GM12892 (cell line): ENCODE measurements at regions not wholly inside any gene's neighbourhood (a gene's known extent, or its start where the extent isn't known, plus 50 kb on each side); places are given as distances from the start of the nearest gene placed in this dataset.

Experiments
- POLR2A ChIP-seq: IDR thresholded peaks from 2 replicates; pipeline ENCODE4 v1.6.1; 2011; ENCODE audit warnings: low read depth, low read length, control low read depth
- TAF1 ChIP-seq: IDR thresholded peaks from 2 replicates; pipeline ENCODE4 v1.6.1; 2011; ENCODE audit warnings: low read depth, mild to moderate bottlenecking, control low read depth, low read length, borderline replicate concordance

DNA sequence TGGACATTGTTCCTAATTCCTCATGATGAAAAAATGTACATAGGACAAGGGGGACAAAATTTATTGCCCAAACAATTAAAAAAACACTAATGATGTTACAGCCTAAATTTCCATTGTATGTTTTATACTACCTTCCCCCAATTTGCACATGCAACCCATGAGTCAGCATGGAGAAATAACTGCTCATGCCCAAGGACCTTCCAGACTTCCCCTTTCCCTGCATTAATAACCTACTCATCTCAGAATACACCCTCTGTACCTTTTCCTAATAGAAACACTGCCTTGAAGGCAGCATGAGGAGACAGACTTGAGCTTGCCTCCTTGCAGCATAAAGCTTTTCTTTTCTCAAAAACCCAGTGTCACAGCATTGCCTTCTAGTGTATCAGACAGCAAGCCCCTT is 2402.8 kb downstream of the TP53TG3F start:
- TF ChIP-seq POLR2A (no peak), TAF1 (no peak)
